Panc1 (cell line): ENCODE measurements at regions not wholly inside any gene's neighbourhood (a gene's known extent, or its start where the extent isn't known, plus 50 kb on each side); places are given as distances from the start of the nearest gene placed in this dataset.
"Not testable (repeated sequence)": the region's sequence is repeated elsewhere in the genome, so short reads cannot be mapped to it uniquely, and the experiment has no call there.

Source experiments
- ATAC-seq: fragments of 200-7000 bp; cut with Tn5 transposase; 2 replicates; pipeline ENCODE4 v1.9.1; 2020; ENCODE audit warnings: mild to moderate bottlenecking, moderate library complexity
- BruUV-seq: library from RNA; stranded (reverse); fragments of 400-500 nt; replicated peaks from 2 replicates; lab custom pipeline; 2021; lab: Mats Ljungman, UMichigan
- CTCF ChIA-PET: fragments of 300-600 bp; sonication (Branson Sonifier 250); formaldehyde crosslinking; loops from one replicate; lab custom pipeline; 2022; ENCODE audit warnings: antibody characterized with exemption; lab: Charles Lee
- POLR2A ChIA-PET: fragments of 300-600 bp; sonication (Branson Sonifier 250); formaldehyde crosslinking; loops from one replicate; lab custom pipeline; 2022; ENCODE audit warnings: antibody characterized with exemption; lab: Charles Lee
- DNase-seq: peaks from one replicate; pipeline ENCODE4 v3.0.0-alpha.2; 2010; ENCODE audit warnings: low read depth, low spot score
- H3K27ac ChIP-seq: 2 replicates; pipeline ENCODE4 v1.5.1; 2011; ENCODE audit warnings: mild to moderate bottlenecking, low read length, inconsistent platforms
- H3K27me3 ChIP-seq: fragments of 200-500 bp; sonication (Bioruptor generic); 2 replicates; pipeline ENCODE4 v1.6.0; 2014; ENCODE audit warnings: low read length, inconsistent platforms; ENCODE audit not compliant: control insufficient read depth, insufficient read depth
- H3K36me3 ChIP-seq: fragments of 200-500 bp; sonication (Bioruptor generic); 2 replicates; pipeline ENCODE4 v1.5.1; 2014; ENCODE audit warnings: inconsistent platforms, mild to moderate bottlenecking, low read length, moderate library complexity; ENCODE audit not compliant: control insufficient read depth, insufficient read depth
- H3K4me1 ChIP-seq: 2 replicates; pipeline ENCODE4 v1.5.1; 2011; ENCODE audit warnings: inconsistent platforms, mild to moderate bottlenecking, low read length, moderate library complexity; ENCODE audit not compliant: control insufficient read depth, insufficient read depth
- H3K4me3 ChIP-seq, 2 experiments: 2 replicates each; pipeline ENCODE4 v1.5.1; 2011 to 2012; ENCODE audit warnings: low read depth in 2 of 2, low read length in 2 of 2, mild to moderate bottlenecking in 2 of 2, inconsistent platforms in 1 of 2, moderate library complexity in 1 of 2
- H3K9me3 ChIP-seq: fragments of 200-500 bp; sonication (Bioruptor generic); 2 replicates; pipeline ENCODE4 v1.5.1; 2014; ENCODE audit warnings: low read depth, mild to moderate bottlenecking, inconsistent platforms, low read length, moderate library complexity; ENCODE audit not compliant: control insufficient read depth, insufficient read depth
- POLR2AphosphoS5 ChIP-seq: IDR thresholded peaks from 2 replicates; pipeline ENCODE4 v1.6.1; 2012; ENCODE audit warnings: mild to moderate bottlenecking, low read depth, low read length, moderate library complexity
- REST ChIP-seq, 2 experiments: IDR thresholded peaks; 2 replicates each; pipeline ENCODE4 v1.6.1; 2011 to 2012; ENCODE audit warnings: low read depth in 2 of 2, control low read depth in 1 of 2, low read length in 1 of 2, mild to moderate bottlenecking in 1 of 2, moderate library complexity in 1 of 2; ENCODE audit not compliant: insufficient read depth in 1 of 2
- SIN3A ChIP-seq: IDR thresholded peaks from 2 replicates; pipeline ENCODE4 v1.6.1; 2012; ENCODE audit warnings: low read depth, mild to moderate bottlenecking, low read length, moderate library complexity, borderline replicate concordance; ENCODE audit not compliant: insufficient read depth
- TCF7L2 ChIP-seq: IDR thresholded peaks from 2 replicates; pipeline ENCODE4 v1.6.1; 2011; ENCODE audit warnings: mild to moderate bottlenecking, low read depth, low read length, inconsistent platforms
- in situ Hi-C: cut with HindIII; loops from 2 replicates; pipeline ENCODE4 v1.10.0; 2016; ENCODE audit warnings: low sequenced_read_pairs, low pct_unique_long_range_greater_than_20kb
- intact Hi-C: fragments of 100-400 bp; cut with micrococcal nuclease; formaldehyde crosslinking; loops from one replicate; pipeline ENCODE4 v1.10.0; 2022; ENCODE audit not compliant: unreplicated experiment
- TF ChIP-seq, protein P1 (sequence below): fragments of 450-650 bp; IDR thresholded peaks from 2 replicates; pipeline ENCODE4 v1.5.1; 2017; ENCODE audit warnings: mild to moderate bottlenecking

- ATAC-seq: no peak
Observed at GRCh38 chr18:14285053-14285452, 152.8 kb upstream of the ZNF519 start.

DNA sequence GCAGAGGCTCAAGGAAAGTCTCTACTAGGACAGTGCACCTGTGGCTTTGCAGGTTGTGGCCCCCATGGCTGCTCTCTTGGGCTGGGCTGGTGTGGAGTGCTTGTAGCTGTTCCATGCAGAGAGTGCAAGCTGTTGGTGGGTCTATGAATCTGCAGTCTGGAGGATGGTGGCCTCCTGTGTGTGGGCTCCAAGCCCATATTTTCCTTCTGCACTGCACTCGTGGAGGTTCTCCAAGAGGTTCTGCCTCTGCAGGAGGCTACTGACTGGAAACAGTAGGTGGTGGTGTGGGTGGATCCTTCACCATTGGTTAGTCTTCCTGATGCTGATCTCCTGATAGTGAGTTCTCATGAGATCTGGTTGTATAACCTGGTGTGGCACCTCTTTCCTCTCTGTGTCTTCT, 143.2 kb upstream of the ZNF519 start:
- in situ Hi-C loops, intact Hi-C loops: not testable (repeated sequence)

More at GRCh38 chr18:14285053-14285452, 152.8 kb upstream of the ZNF519 start:
- no peak for TF ChIP-seq SIN3A
- TF ChIP-seq POLR2AphosphoS5: no peak
- no peak for TF ChIP-seq REST (IDR thresholded peaks at IDR 0.05; ENCODE audit: insufficient read depth in 1 of 2, low read depth in 2 of 2, low read length in 1 of 2)
- TF ChIP-seq, protein P1, sequence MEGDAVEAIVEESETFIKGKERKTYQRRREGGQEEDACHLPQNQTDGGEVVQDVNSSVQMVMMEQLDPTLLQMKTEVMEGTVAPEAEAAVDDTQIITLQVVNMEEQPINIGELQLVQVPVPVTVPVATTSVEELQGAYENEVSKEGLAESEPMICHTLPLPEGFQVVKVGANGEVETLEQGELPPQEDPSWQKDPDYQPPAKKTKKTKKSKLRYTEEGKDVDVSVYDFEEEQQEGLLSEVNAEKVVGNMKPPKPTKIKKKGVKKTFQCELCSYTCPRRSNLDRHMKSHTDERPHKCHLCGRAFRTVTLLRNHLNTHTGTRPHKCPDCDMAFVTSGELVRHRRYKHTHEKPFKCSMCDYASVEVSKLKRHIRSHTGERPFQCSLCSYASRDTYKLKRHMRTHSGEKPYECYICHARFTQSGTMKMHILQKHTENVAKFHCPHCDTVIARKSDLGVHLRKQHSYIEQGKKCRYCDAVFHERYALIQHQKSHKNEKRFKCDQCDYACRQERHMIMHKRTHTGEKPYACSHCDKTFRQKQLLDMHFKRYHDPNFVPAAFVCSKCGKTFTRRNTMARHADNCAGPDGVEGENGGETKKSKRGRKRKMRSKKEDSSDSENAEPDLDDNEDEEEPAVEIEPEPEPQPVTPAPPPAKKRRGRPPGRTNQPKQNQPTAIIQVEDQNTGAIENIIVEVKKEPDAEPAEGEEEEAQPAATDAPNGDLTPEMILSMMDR: no peak
- TF ChIP-seq TCF7L2: no peak
- intact Hi-C loops: no loop called here
- ChIA-PET POLR2A (no interaction called here), CTCF (no interaction called here)
- no TSS peak for BruUV-seq
- no peaks in the 10 kb centered on the region for H3K27me3 ChIP-seq
- no peak for DNase-seq
- no peak overlapping the region for H3K4me3 ChIP-seq
- no peak overlapping the region for H3K27ac ChIP-seq
- in situ Hi-C loops: no loop called here
- H3K9me3 ChIP-seq: no peaks in the 10 kb centered on the region
- H3K36me3 ChIP-seq: no peaks in the 10 kb centered on the region
- H3K4me1 ChIP-seq: no peaks in the 10 kb centered on the region

DNA sequence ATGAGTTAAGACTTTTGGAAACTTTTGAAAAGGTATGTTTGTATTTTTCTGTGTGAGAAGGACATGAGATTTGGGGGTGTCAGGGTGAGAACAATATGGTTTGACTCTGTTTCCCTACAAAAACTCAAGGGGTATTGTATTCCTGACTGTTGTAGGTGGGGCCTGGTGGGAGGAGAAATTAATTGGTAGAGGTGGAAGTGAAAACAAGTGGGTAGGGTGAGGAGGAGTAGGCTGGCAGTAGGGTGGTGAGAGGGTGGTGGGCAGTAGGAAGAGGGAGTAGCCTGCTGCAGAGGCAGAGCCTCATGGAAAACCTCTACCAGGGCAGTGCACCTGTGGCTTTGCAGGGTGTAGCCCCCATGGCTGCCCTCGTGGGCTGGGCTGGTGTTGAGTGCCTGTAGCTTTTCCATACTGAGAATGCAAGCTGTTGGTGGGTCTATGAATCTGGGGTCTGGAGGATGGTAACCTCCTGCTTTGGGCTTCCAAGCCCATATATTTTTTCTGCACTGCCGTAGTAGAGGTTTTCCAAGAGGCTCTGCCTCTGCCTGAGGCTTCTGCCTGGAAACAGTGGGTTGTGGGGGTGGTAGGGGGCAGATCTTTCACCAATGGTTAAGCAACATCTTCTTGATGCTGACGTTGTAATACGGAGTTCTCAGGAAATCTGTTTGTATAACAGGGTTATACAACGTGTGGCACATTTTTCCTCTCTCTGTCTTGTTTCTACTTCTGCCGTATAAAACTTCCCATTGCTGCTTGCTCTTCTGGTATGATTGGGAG, 133.6 kb upstream of the ZNF519 start:
- DNase-seq, POLR2A ChIA-PET, in situ Hi-C loops, intact Hi-C loops, ATAC-seq, H3K36me3 ChIP-seq, H3K9me3 ChIP-seq, H3K27ac ChIP-seq, CTCF ChIA-PET, H3K4me1 ChIP-seq, H3K4me3 ChIP-seq, H3K27me3 ChIP-seq, BruUV-seq: not testable (repeated sequence)

More for the DNA sequence above, 143.2 kb upstream of the ZNF519 start:
- H3K27me3 ChIP-seq, BruUV-seq, ATAC-seq, H3K36me3 ChIP-seq, H3K4me3 ChIP-seq, H3K27ac ChIP-seq, CTCF ChIA-PET, H3K9me3 ChIP-seq, H3K4me1 ChIP-seq, POLR2A ChIA-PET, DNase-seq: not testable (repeated sequence)

DNA sequence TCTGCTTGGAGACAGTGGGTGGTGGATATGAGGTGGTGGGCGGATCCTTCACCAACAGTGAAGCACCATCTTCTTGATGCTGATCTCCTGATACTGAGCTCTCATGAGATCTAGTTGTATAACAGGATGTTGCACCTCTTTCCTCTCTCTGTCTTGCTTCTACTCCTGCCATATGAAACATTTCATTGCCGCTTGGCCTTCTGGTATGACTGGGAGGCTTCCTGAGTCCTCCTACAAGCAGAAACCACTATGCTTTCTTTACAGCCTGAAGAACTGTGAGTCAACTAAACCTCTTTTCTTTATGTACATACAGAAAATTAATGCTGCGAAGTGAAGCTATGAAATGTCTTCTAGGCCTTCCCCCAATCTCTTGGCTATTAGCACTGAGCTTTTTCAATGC, 130.6 kb upstream of the ZNF519 start:
- BruUV-seq, in situ Hi-C loops, H3K4me3 ChIP-seq, H3K27ac ChIP-seq, intact Hi-C loops, H3K27me3 ChIP-seq, ATAC-seq, CTCF ChIA-PET, POLR2A ChIA-PET, H3K36me3 ChIP-seq, H3K9me3 ChIP-seq, H3K4me1 ChIP-seq, DNase-seq: not testable (repeated sequence)

DNA sequence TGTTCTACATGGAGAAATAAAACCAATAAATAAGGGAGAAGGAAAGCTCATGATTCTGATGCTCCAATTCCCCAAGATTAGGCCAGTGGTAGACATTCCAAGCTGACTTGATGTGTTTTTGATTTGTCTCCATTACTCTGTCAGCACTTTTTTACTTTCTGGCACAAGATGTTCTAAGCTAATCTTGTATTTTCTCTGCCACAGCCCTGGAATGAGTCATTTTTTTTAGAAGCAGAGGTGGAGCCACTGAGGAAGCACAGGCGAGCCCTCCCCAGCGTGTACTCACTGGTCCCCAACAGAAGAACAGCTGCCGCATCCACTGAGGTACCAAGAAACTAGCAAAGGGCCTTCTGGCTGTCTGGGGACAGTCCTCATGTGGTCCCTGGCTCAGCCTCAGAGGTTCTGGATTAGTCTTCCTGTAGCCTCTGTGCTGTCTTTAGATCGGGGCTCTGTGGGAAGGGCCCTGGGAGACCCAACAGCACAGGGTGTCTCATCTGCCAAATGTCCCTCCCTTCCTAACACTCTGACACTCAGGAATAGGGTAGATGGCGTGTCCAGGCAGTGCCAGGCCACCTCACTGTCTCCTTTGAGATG, 117.9 kb upstream of the ZNF519 start:
- POLR2A ChIA-PET, H3K27ac ChIP-seq, H3K4me3 ChIP-seq: not testable (repeated sequence)

More for the DNA sequence above, 117.9 kb upstream of the ZNF519 start:
- intact Hi-C loops, in situ Hi-C loops, H3K9me3 ChIP-seq, H3K4me1 ChIP-seq, BruUV-seq, DNase-seq, CTCF ChIA-PET, H3K27me3 ChIP-seq, ATAC-seq, H3K36me3 ChIP-seq: not testable (repeated sequence)
